ENCODE measurements at regions not wholly inside any gene's neighbourhood (a gene's known extent, or its start where the extent isn't known, plus 50 kb on each side); places are given as distances from the start of the nearest gene placed in this dataset.
"Not testable (repeated sequence)": the region's sequence is repeated elsewhere in the genome, so short reads cannot be mapped to it uniquely, and the experiment has no call there.

GRCh38 chr14:22243971-22244581, 344.9 kb downstream of the DAD1 start:
- no peak overlapping the region for H3K4me3 ChIP-seq
- no peaks in the 10 kb centered on the region for H3K9me3 ChIP-seq
- in situ Hi-C loops (cut with MboI; ENCODE audit: low sequenced_read_pairs), result no loop called here
- no peaks in the 10 kb centered on the region for H3K27me3 ChIP-seq (ENCODE audit: low read depth)
- no peaks in the 10 kb centered on the region for H3K36me3 ChIP-seq (replicated peaks)
- H3K4me1 ChIP-seq, result no peaks in the 10 kb centered on the region
- DNase-seq (ENCODE audit: low spot score in 2 of 2), result no peak

DNA sequence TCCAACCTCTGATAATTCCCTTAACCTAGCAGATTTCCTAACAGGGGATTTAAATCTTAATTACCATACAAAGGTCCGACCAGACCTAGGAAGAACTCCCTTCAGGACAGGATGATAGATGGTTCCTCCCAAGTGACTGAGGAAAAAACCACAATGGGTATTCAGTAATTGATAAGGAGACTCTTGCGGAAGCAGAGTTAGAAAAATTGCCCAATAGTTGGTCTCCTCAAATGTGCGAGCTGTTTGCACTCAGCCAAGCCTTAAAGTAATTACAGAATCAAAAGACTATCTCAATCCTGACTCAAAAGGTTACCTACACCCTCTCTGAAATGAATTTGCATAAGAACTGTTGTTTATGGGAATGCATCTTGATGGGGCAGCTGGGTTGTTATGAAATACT, 350.7 kb downstream of the DAD1 start:
- H3K36me3 ChIP-seq (replicated peaks); H3K4me3 ChIP-seq; H3K27me3 ChIP-seq (ENCODE audit: low read depth); DNase-seq (ENCODE audit: low spot score in 2 of 2); in situ Hi-C loops (cut with MboI; ENCODE audit: low sequenced_read_pairs); H3K9me3 ChIP-seq; H3K4me1 ChIP-seq: not testable (repeated sequence)

DNA sequence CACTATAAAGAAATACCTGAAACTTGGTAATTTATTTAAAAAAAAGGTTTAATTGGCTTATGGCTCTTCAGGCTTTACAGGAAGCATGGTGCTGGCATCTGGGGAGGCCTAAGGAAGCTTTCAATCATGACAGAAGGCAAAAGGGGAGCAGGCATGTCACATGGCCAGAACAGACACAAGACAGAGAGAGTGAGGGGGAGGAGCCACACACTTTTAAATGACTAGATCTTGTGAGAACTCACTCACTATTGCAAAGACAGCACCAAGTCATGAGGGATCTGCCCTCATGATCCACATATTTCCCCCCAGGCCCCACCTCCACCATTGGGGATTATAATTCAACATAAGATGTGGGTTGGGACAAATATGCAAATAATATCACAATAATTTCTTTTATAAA, 355.6 kb downstream of the DAD1 start:
- no peak for DNase-seq (ENCODE audit: low spot score in 2 of 2)
- H3K4me3 ChIP-seq, result no peak overlapping the region
- H3K36me3 ChIP-seq (replicated peaks), result no peaks in the 10 kb centered on the region
- in situ Hi-C loops (cut with MboI; ENCODE audit: low sequenced_read_pairs), result no loop called here
- H3K27me3 ChIP-seq (ENCODE audit: low read depth), result no peaks in the 10 kb centered on the region
- H3K9me3 ChIP-seq, result no peaks in the 10 kb centered on the region
- no peaks in the 10 kb centered on the region for H3K4me1 ChIP-seq

- Histone ChIP-seq H3K4me1 (no peaks in the 10 kb centered on the region), H3K36me3 (replicated peaks) (no peaks in the 10 kb centered on the region), H3K9me3 (no peaks in the 10 kb centered on the region), H3K27me3 (ENCODE audit: low read depth) (no peaks in the 10 kb centered on the region), H3K4me3 (no peak overlapping the region)
- in situ Hi-C loops (cut with MboI; ENCODE audit: low sequenced_read_pairs), result no loop called here
- no peak for DNase-seq (ENCODE audit: low spot score in 2 of 2)
Observed at GRCh38 chr14:22232933-22233332, 356.1 kb downstream of the DAD1 start.

DNA sequence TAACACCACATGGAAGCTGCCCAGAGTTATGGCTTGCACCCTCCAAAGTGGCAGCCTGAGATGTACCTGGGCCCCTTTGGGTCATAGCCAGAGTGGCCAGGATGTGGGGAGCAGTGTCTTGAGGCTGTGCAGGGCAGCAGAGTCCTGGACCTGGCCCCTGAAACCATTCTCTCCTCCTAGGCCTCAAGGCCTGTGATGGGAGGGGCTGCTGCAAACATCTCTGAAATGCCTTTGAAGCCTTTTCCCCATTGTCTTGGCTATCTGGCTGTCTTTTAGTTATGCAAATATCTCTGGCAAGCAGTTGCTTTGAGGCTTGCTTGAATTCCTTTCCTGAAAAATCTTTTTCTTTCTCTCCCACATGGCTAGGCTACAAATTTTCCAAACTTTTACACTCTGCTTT, 356.5 kb downstream of the DAD1 start:
- Histone ChIP-seq H3K9me3 (no peaks in the 10 kb centered on the region), H3K4me1 (no peaks in the 10 kb centered on the region), H3K4me3 (no peak overlapping the region), H3K27me3 (ENCODE audit: low read depth) (no peaks in the 10 kb centered on the region), H3K36me3 (replicated peaks) (no peaks in the 10 kb centered on the region)
- in situ Hi-C loops (cut with MboI; ENCODE audit: low sequenced_read_pairs), result no loop called here
- DNase-seq (ENCODE audit: low spot score in 2 of 2), result no peak

DNA sequence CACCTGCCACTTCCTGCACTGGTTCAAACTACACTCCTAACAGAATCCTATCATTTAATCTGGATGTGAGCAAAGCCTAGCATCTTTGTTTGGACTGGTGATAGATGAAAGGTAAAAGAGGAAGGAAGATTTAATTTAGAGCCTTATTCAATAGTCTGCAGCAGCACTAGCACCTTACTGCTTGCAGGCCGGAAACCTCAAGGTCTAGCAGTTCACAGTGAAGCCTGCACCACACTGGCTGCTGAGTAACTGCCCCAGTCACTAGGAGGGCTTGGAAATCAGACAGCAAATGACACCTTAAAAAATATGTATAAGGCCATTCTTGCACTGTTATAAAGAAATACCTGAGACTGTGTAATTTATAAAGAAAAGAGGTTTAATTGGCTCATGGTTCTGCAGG, 358.0 kb downstream of the DAD1 start:
- Histone ChIP-seq H3K9me3 (no peaks in the 10 kb centered on the region), H3K4me1 (no peaks in the 10 kb centered on the region), H3K36me3 (replicated peaks) (no peaks in the 10 kb centered on the region), H3K4me3 (no peak overlapping the region), H3K27me3 (ENCODE audit: low read depth) (no peaks in the 10 kb centered on the region)
- in situ Hi-C loops (cut with MboI; ENCODE audit: low sequenced_read_pairs), result no loop called here
- no peak for DNase-seq (ENCODE audit: low spot score in 2 of 2)

GRCh38 chr14:22230517-22230916, 358.5 kb downstream of the DAD1 start:
- H3K9me3 ChIP-seq, result no peaks in the 10 kb centered on the region
- no peaks in the 10 kb centered on the region for H3K27me3 ChIP-seq (ENCODE audit: low read depth)
- H3K4me1 ChIP-seq, result no peaks in the 10 kb centered on the region
- DNase-seq (ENCODE audit: low spot score in 2 of 2), result no peak
- in situ Hi-C loops (cut with MboI; ENCODE audit: low sequenced_read_pairs), result no loop called here
- no peaks in the 10 kb centered on the region for H3K36me3 ChIP-seq (replicated peaks)
- H3K4me3 ChIP-seq, result no peak overlapping the region

- no peaks in the 10 kb centered on the region for H3K4me1 ChIP-seq
- no peaks in the 10 kb centered on the region for H3K36me3 ChIP-seq (replicated peaks)
- in situ Hi-C loops (cut with MboI; ENCODE audit: low sequenced_read_pairs), result no loop called here
- H3K9me3 ChIP-seq, result no peaks in the 10 kb centered on the region
- H3K4me3 ChIP-seq, result no peak overlapping the region
- no peak for DNase-seq (ENCODE audit: low spot score in 2 of 2)
- peaks cover 5% of the 10 kb centered on the region; the same call in 1 of the 2 replicates for H3K27me3 ChIP-seq (ENCODE audit: low read depth)
Observed at GRCh38 chr14:22227084-22227483, 361.9 kb downstream of the DAD1 start.

- no peak overlapping the region for H3K4me3 ChIP-seq
- H3K4me1 ChIP-seq, result no peaks in the 10 kb centered on the region
- peaks cover 5% of the 10 kb centered on the region; the same call in 1 of the 2 replicates for H3K27me3 ChIP-seq (ENCODE audit: low read depth)
- no peak for DNase-seq (ENCODE audit: low spot score in 2 of 2)
- no peaks in the 10 kb centered on the region for H3K9me3 ChIP-seq
- in situ Hi-C loops (cut with MboI; ENCODE audit: low sequenced_read_pairs), result no loop called here
- no peaks in the 10 kb centered on the region for H3K36me3 ChIP-seq (replicated peaks)
Observed at GRCh38 chr14:22226381-22226780, 362.6 kb downstream of the DAD1 start.

GRCh38 chr14:22225516-22226140, 363.4 kb downstream of the DAD1 start:
- DNase-seq (ENCODE audit: low spot score in 2 of 2), result no peak
- Histone ChIP-seq H3K36me3 (replicated peaks) (no peaks in the 10 kb centered on the region), H3K4me3 (no peak overlapping the region), H3K27me3 (ENCODE audit: low read depth) (peaks cover 5% of the 10 kb centered on the region; the same call in 1 of the 2 replicates), H3K4me1 (no peaks in the 10 kb centered on the region), H3K9me3 (no peaks in the 10 kb centered on the region)
- in situ Hi-C loops (cut with MboI; ENCODE audit: low sequenced_read_pairs), result no loop called here

GRCh38 chr14:22221508-22221907, 367.5 kb downstream of the DAD1 start:
- peaks cover 5% of the 10 kb centered on the region; the same call in 1 of the 2 replicates for H3K27me3 ChIP-seq (ENCODE audit: low read depth)
- in situ Hi-C loops (cut with MboI; ENCODE audit: low sequenced_read_pairs), result no loop called here
- no peak overlapping the region for H3K4me3 ChIP-seq
- DNase-seq (ENCODE audit: low spot score in 2 of 2), result no peak
- no peaks in the 10 kb centered on the region for H3K9me3 ChIP-seq
- no peaks in the 10 kb centered on the region for H3K4me1 ChIP-seq
- H3K36me3 ChIP-seq (replicated peaks), result no peaks in the 10 kb centered on the region

- in situ Hi-C loops (cut with MboI; ENCODE audit: low sequenced_read_pairs), result no loop called here
- Histone ChIP-seq H3K36me3 (replicated peaks) (no peaks in the 10 kb centered on the region), H3K4me3 (no peak overlapping the region), H3K27me3 (ENCODE audit: low read depth) (peaks cover 5% of the 10 kb centered on the region; the same call in 1 of the 2 replicates), H3K9me3 (no peaks in the 10 kb centered on the region), H3K4me1 (no peaks in the 10 kb centered on the region)
- DNase-seq (ENCODE audit: low spot score in 2 of 2), result no peak
Observed at GRCh38 chr14:22220427-22220826, 368.6 kb downstream of the DAD1 start.

DNA sequence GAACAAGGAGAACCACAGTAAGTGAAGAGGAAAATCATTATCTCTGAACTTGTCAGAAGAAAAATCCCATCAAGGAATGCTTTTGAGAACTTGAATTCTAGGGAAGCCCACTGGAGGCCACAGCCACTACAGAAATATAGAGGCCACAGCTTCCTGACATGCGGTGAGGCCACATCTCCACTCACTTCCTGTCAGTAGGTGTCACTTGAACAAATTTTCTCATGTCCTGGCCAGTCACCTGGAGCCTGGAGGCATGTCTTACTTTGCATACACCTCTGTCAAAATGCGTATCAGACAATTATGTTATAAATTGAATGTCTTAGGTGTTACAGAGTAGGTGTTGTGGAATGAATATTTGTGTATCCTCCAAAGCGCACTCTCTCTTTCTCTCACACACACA, 370.3 kb downstream of the DAD1 start:
- H3K27me3 ChIP-seq (ENCODE audit: low read depth), result no peaks in the 10 kb centered on the region
- in situ Hi-C loops (cut with MboI; ENCODE audit: low sequenced_read_pairs), result no loop called here
- H3K9me3 ChIP-seq, result no peaks in the 10 kb centered on the region
- H3K4me3 ChIP-seq, result no peak overlapping the region
- no peaks in the 10 kb centered on the region for H3K4me1 ChIP-seq
- no peak for DNase-seq (ENCODE audit: low spot score in 2 of 2)
- H3K36me3 ChIP-seq (replicated peaks), result no peaks in the 10 kb centered on the region

GRCh38 chr14:22213120-22213519, 375.9 kb downstream of the DAD1 start:
- no peak overlapping the region for H3K4me3 ChIP-seq
- H3K36me3 ChIP-seq (replicated peaks), result no peaks in the 10 kb centered on the region
- no peak for DNase-seq (ENCODE audit: low spot score in 2 of 2)
- in situ Hi-C loops (cut with MboI; ENCODE audit: low sequenced_read_pairs), result no loop called here
- H3K9me3 ChIP-seq, result no peaks in the 10 kb centered on the region
- peaks cover 2% of the 10 kb centered on the region; the same call in 1 of the 2 replicates for H3K27me3 ChIP-seq (ENCODE audit: low read depth)
- no peaks in the 10 kb centered on the region for H3K4me1 ChIP-seq

DNA sequence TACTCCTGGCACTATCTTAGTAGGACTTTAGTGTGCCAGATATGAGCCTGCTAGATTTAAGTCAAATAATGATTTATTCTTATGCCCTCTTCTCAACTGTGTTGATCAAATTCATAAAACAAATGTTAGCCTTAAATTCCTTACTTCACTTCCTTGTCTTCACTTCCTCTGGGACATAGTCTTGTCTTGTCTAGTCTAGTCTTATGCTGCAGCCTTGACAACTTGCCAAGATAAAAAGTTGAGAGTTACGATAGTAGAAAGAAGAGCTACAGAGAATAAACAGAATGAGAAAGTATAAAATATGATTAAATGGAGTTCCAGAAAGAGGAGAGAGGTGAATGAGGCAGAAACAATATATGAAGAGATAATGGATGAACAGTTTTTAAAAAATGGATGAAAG, 378.1 kb downstream of the DAD1 start:
- Histone ChIP-seq H3K36me3 (replicated peaks) (no peaks in the 10 kb centered on the region), H3K9me3 (no peaks in the 10 kb centered on the region), H3K4me3 (no peak overlapping the region), H3K4me1 (no peaks in the 10 kb centered on the region), H3K27me3 (ENCODE audit: low read depth) (peaks cover 2% of the 10 kb centered on the region; the same call in 1 of the 2 replicates)
- no peak for DNase-seq (ENCODE audit: low spot score in 2 of 2)
- in situ Hi-C loops (cut with MboI; ENCODE audit: low sequenced_read_pairs), result no loop called here
